GM12892 (cell line): ENCODE measurements at regions not wholly inside any gene's neighbourhood (a gene's known extent, or its start where the extent isn't known, plus 50 kb on each side); places are given as distances from the start of the nearest gene placed in this dataset.

Source experiments
- DNase-seq: peaks from one replicate; pipeline ENCODE4 v3.0.0; 2011; ENCODE audit not compliant: insufficient read length
- FAIRE-seq: peaks from 2 replicates; lab custom pipeline; 2011; peaks lifted over from hg19 to GRCh38; lab: Jason Lieb, UNC
- POLR2A ChIP-seq: IDR thresholded peaks from 2 replicates; pipeline ENCODE4 v1.6.1; 2011; ENCODE audit warnings: low read depth, low read length, control low read depth
- POLR2AphosphoS5 ChIP-seq: IDR thresholded peaks from 2 replicates; pipeline ENCODE4 v1.6.1; 2011; ENCODE audit warnings: low read depth, low read length, control low read depth
- TAF1 ChIP-seq: IDR thresholded peaks from 2 replicates; pipeline ENCODE4 v1.6.1; 2011; ENCODE audit warnings: low read depth, mild to moderate bottlenecking, control low read depth, low read length, borderline replicate concordance

GRCh38 chr2:151138507-151138906 lies 123.2 kb downstream of the RBM43 start:
- DNase-seq = no peak
- no peak for FAIRE-seq
- TF ChIP-seq TAF1 = no peak
- no peak for TF ChIP-seq POLR2A
- no peak for TF ChIP-seq POLR2AphosphoS5

GRCh38 chr2:151137526-151137925 lies 124.1 kb downstream of the RBM43 start:
- TF ChIP-seq TAF1 = no peak
- no peak for TF ChIP-seq POLR2A
- TF ChIP-seq POLR2AphosphoS5 = no peak

DNA sequence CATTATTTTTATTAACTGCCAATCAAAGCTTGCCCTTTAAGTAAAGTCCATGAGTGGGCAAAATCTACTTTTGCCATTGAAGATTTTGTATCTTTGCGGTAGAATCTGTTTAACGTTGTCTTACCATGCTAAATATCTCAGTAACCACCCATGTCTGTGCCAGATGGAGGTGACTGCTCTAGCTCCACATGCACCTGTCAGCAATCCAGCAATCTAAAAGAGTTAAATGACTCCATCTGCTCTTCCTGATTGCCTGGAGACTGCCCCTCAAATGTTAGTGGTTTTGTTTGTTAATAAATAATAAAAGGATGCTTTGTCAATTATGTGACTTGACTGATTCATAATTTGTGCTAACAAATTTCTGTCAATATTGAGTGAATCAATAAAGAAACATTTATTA lies 141.7 kb downstream of the RBM43 start:
- FAIRE-seq (no peak), DNase-seq (no peak)
- TF ChIP-seq POLR2AphosphoS5 (no peak), POLR2A (no peak)

More at GRCh38 chr2:151137526-151137925, 124.1 kb downstream of the RBM43 start:
- FAIRE-seq (no peak), DNase-seq (no peak)

- FAIRE-seq (no peak), DNase-seq (no peak)
- TF ChIP-seq POLR2A (no peak), POLR2AphosphoS5 (no peak), TAF1 (no peak)
Measured at GRCh38 chr2:151119374-151119773, 142.3 kb downstream of the RBM43 start.

DNA sequence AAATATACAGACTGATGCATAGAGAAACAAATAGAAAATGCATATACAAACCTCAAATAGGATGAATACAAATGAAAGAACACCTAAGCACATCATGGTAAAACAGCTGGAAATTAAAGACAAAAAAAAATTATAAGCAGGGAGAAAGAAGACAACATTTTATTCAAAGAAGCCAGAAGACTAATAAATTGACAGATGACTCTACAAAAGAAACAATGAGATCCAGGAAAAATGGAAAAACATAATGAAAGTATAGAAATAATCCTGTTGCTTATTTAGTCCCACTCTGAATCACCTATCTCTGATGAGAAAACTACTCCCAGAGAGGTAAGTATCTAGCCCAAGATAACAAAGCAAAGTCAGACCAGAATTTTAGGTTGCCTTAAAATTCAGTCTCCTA lies 143.4 kb downstream of the RBM43 start:
- DNase-seq = no peak
- FAIRE-seq = no peak
- TF ChIP-seq POLR2A = no peak
- no peak for TF ChIP-seq TAF1
- TF ChIP-seq POLR2AphosphoS5 = no peak

DNA sequence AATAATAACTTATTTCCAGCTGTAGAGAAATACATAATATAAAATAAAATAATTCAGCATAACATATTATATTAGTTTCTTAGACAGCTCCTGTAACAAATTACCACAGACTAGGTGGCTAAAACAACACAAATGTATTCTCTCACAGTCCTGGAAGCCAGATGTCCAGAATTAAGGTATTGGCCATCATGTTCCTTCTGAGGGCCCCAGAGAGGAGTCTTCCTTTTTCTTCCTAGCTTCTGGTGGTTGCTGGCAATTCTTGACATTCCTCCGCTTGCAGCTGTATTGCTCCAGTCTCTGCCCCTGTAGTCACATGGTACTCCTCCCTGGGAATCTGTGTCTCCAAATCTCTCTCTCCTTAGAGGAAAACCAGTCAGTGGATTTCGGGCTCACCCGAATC lies 146.8 kb downstream of the RBM43 start:
- no peak for TF ChIP-seq TAF1
- TF ChIP-seq POLR2A = no peak
- no peak for TF ChIP-seq POLR2AphosphoS5
- FAIRE-seq (no peak), DNase-seq (no peak)

- FAIRE-seq (no peak), DNase-seq (no peak)
- no peak for TF ChIP-seq TAF1
- no peak for TF ChIP-seq POLR2A
- no peak for TF ChIP-seq POLR2AphosphoS5
Measured at GRCh38 chr2:151113318-151113717, 148.3 kb downstream of the RBM43 start.

DNA sequence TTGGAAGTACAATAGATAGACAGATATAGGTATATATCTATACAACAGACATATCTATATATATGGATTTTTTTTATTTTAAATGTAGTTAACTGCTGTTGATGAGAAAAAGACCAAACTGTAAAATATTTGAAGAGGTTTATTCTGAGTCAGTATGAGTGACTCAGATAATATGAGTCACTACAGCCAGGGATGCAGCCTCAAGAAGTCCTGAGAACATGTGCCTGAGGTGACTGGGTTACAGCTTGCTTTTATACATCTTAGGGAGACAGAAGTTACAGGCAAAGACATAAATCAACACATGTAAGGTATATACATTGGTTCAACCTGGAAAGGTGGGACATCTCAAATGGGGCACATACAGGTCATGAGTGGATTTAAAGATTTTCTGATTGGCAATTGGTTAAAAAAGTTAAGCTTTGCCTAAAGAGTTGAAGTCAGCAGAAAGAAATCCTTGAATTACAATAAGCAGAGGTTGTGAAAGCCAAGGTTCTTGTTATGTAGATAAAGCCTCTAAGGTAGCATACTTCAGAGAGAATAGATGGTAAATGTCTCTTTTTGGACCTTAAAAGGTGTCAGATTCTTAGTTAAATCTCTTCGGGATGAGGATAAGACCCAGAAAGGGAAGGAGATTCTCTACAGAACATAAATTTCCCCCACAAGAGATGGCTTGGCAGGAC lies 149.9 kb downstream of the RBM43 start:
- no peak for FAIRE-seq
- DNase-seq = no peak
- no peak for TF ChIP-seq TAF1
- no peak for TF ChIP-seq POLR2AphosphoS5
- no peak for TF ChIP-seq POLR2A

GRCh38 chr2:151106805-151107506 lies 154.7 kb downstream of the RBM43 start:
- DNase-seq (no peak), FAIRE-seq (no peak)

DNA sequence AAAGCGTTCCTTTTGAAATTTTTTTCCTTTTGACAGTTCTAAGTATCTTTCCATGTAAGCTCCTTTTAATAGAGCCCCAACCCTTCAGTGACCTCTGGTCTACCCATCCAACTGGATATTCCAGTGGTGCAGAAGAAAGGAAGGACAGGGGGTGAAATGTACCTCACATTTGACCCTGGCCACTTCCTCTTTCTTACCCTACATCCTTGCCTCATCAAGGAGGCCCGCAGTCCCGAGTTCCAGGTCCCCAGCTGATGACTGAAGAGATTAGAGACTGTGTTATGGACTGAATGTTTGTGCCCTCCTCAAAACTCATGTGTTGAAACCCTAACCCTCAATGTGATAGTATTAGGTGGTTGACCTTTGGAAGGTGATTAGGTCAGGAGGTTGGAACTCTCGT lies 158.1 kb downstream of the RBM43 start:
- no peak for TF ChIP-seq TAF1
- no peak for TF ChIP-seq POLR2AphosphoS5
- no peak for TF ChIP-seq POLR2A
- DNase-seq = no peak
- FAIRE-seq = no peak

More at GRCh38 chr2:151106805-151107506, 154.7 kb downstream of the RBM43 start:
- TF ChIP-seq TAF1 = no peak
- TF ChIP-seq POLR2AphosphoS5 = no peak
- TF ChIP-seq POLR2A = no peak

DNA sequence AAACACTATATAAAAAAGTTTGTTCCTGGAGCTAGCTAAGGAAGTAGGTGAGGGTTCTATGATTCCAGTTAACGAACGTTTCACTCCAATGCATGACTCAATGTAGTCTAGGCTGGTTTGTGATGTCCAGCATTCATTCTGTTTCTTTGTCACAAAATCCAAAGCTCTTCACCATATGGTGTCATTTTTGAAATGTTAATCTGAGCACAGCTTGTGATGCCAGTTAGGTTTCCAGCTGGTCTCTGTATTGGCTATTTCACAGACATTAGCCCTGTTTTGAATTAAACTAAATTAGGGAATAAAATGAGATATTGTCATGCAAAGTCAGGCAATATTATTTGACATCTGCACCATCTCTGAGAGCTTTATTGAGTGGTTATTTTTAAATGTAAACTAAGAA lies 159.4 kb downstream of the RBM43 start:
- FAIRE-seq (no peak), DNase-seq (no peak)
- TF ChIP-seq POLR2AphosphoS5 (no peak), POLR2A (no peak), TAF1 (no peak)

GRCh38 chr2:151098841-151099240 lies 162.8 kb downstream of the RBM43 start:
- TF ChIP-seq TAF1 = no peak
- no peak for TF ChIP-seq POLR2A
- no peak for TF ChIP-seq POLR2AphosphoS5
- DNase-seq = no peak
- FAIRE-seq = no peak

DNA sequence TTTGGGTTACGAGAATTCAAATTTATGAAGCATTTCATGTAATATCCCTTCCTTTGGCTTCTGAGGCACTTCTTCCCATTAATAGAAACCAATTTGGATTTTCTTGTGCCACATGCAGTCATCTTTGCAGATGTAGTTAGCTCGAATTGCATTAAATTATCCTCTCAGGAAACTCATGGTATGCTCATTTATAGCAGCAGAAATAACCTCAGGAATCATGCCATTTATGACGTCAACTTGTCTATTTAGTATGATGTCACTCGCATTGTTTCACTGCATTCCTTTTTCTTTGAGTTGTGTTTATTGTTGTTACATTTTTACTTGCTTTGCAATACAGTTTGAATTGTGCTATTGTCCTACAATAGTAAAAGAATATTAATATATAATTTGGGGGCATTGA lies 163.8 kb downstream of the RBM43 start:
- no peak for DNase-seq
- no peak for FAIRE-seq
- no peak for TF ChIP-seq POLR2A
